Psoas muscle (tissue), 7 donors: ENCODE measurements at regions not wholly inside any gene's neighbourhood (a gene's known extent, or its start where the extent isn't known, plus 50 kb on each side); places are given as distances from the start of the nearest gene placed in this dataset.

Experiments used
- ATAC-seq, 4 donors: fragments of 200-7000 bp; cut with Tn5 transposase; one replicate each; pipeline ENCODE4 v1.9.1; 2020; ENCODE audit warnings: moderate library complexity in 3 of 4, mild to moderate bottlenecking in 2 of 4
- DNase-seq, 2 donors: peaks; one replicate each; pipeline ENCODE4 v3.0.0-alpha.2; 2020
- H3K27ac ChIP-seq: fragments of 200-600 bp; one replicate; pipeline ENCODE4 v1.8.0; 2022
- H3K27me3 ChIP-seq, 3 donors: fragments of 200-600 bp in 1 of 3; one replicate each; pipeline versions ENCODE4 v1.6.1 to v1.8.0; 2013 to 2022; ENCODE audit warnings: low read length in 2 of 3, mild to moderate bottlenecking in 2 of 3, moderate library complexity in 1 of 3; ENCODE audit not compliant: insufficient read depth in 3 of 3
- H3K36me3 ChIP-seq, 2 donors: fragments of 200-600 bp in 1 of 2; one replicate each; pipeline versions ENCODE4 v1.6.1 to v1.8.0; 2013 to 2022; ENCODE audit warnings: low read depth in 1 of 2, mild to moderate bottlenecking in 1 of 2, moderate library complexity in 1 of 2; ENCODE audit not compliant: insufficient read depth in 1 of 2
- H3K4me1 ChIP-seq: fragments of 200-600 bp; one replicate; pipeline ENCODE4 v1.8.0; 2022
- H3K4me3 ChIP-seq: fragments of 200-600 bp; one replicate; pipeline ENCODE4 v1.8.0; 2022; ENCODE audit warnings: mild to moderate bottlenecking
- H3K9me3 ChIP-seq: fragments of 200-600 bp; one replicate; pipeline ENCODE4 v1.8.0; 2022
- WGBS, 3 donors: extraction: QIAGEN DNeasy Blood & Tissue Kit; methylation state at CpG; one replicate each; pipeline versions ENCODE4 v1.1.6 to v1.1.7; 2013; 5-methylcytosine and 5-hydroxymethylcytosine counted together
- intact Hi-C, 2 donors: fragments of 100-400 bp; cut with DNase I; formaldehyde crosslinking; loops; one replicate each; pipeline versions ENCODE4 v1.11.0 to v1.14.2; 2022
- TF ChIP-seq, protein P1 (sequence below): fragments of 200-600 bp; IDR thresholded peaks from one replicate; pipeline ENCODE4 v1.8.0; 2022; ENCODE audit warnings: antibody characterized with exemption
- donor health status: healthy with polysubstance abuse.
- donor health status: DM: no; HTN: no; CAD: no; lungs with moderate emphysema.
- donor health status: Bipolar disorder and iron deficiency.
- donor health status: healthy.
- donor health status: DM: yes; HTN: yes; CAD: no.
- donor health status: DM: no; HTN: no; CAD: no.
- donor health status: DM: yes; HTN: yes; CAD: no.

DNA sequence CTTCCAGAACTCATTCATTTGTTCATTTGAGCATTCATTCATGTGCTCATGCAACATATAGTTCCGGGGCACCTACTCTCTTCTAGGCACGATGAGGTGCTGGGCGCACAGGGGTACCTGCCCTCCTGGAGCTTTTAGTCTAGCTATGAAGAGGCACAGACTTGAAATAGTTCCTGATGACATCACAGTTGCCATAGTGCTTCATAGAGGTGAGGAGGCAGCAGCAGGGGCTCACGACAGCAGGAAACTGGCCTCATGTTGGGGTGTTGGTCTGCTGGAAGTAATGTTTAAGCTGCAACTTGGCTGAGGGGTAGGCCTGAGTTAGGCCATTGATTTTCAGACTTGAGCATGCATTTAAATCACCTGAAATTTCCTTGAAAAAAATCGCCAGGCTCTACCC, 195.5 kb downstream of the PHETA1 start:
- ATAC-seq, result no peak
- Histone ChIP-seq H3K36me3 (no peaks in the 10 kb centered on the region), H3K27me3 (peaks cover 0 to 23% (median 6%) of the 10 kb centered on the region in 3 donors), H3K4me3 (no peak overlapping the region), H3K4me1 (no peaks in the 10 kb centered on the region), H3K27ac (no peak overlapping the region), H3K9me3 (no peaks in the 10 kb centered on the region)
- intact Hi-C loops, result loop anchor here in 1 of 2 donors (5.0 to 10.0 kb wide), 2 partner anchors 151 to 239 kb away; no protein-coding TSS in a partner anchor
- WGBS, 3 donors, result 85 to 90% (median 87%) methylated on average over 5 of the region's 5 CpGs
- DNase-seq, result no peak
- TF ChIP-seq, protein P1, sequence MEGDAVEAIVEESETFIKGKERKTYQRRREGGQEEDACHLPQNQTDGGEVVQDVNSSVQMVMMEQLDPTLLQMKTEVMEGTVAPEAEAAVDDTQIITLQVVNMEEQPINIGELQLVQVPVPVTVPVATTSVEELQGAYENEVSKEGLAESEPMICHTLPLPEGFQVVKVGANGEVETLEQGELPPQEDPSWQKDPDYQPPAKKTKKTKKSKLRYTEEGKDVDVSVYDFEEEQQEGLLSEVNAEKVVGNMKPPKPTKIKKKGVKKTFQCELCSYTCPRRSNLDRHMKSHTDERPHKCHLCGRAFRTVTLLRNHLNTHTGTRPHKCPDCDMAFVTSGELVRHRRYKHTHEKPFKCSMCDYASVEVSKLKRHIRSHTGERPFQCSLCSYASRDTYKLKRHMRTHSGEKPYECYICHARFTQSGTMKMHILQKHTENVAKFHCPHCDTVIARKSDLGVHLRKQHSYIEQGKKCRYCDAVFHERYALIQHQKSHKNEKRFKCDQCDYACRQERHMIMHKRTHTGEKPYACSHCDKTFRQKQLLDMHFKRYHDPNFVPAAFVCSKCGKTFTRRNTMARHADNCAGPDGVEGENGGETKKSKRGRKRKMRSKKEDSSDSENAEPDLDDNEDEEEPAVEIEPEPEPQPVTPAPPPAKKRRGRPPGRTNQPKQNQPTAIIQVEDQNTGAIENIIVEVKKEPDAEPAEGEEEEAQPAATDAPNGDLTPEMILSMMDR, result no peak

GRCh38 chr12:111172786-111173185, 196.1 kb downstream of the PHETA1 start:
- H3K27ac ChIP-seq, result no peak overlapping the region
- H3K4me3 ChIP-seq, result no peak overlapping the region
- TF ChIP-seq, protein P1, result no peak
- DNase-seq (no peak), ATAC-seq (no peak)
- whole genome bisulfite sequencing, 3 donors, result 60 to 62% (median 61%) methylated on average over 8 of the region's 8 CpGs
- no peaks in the 10 kb centered on the region for H3K9me3 ChIP-seq
- intact Hi-C loops, result loop anchor here in 1 of 2 donors (5.0 to 10.0 kb wide), 2 partner anchors 150 to 238 kb away; no protein-coding TSS in a partner anchor
- no peaks in the 10 kb centered on the region for H3K4me1 ChIP-seq
- H3K27me3 ChIP-seq, result peaks cover 0 to 17% (median 6%) of the 10 kb centered on the region in 3 donors
- no peaks in the 10 kb centered on the region for H3K36me3 ChIP-seq

- TF ChIP-seq, protein P1, result no peak
- H3K36me3 ChIP-seq, result no peaks in the 10 kb centered on the region
These were observed 197.1 kb downstream of the PHETA1 start for GRCh38 chr12:111171832-111172231.

GRCh38 chr12:111171345-111171744, 197.6 kb downstream of the PHETA1 start:
- DNase-seq (no peak), ATAC-seq (no peak)
- Histone ChIP-seq H3K36me3 (no peaks in the 10 kb centered on the region), H3K27me3 (peaks cover 0 to 10% (median 2%) of the 10 kb centered on the region in 3 donors), H3K4me1 (peaks cover 3% of the 10 kb centered on the region), H3K4me3 (no peak overlapping the region), H3K27ac (no peak overlapping the region), H3K9me3 (no peaks in the 10 kb centered on the region)
- intact Hi-C loops, result loop anchor here in 1 of 2 donors (5.0 to 10.0 kb wide), 2 partner anchors 149 to 237 kb away; no protein-coding TSS in a partner anchor
- WGBS, 3 donors, result 78 to 83% (median 80%) methylated on average over 9 of the region's 9 CpGs
- TF ChIP-seq, protein P1, result no peak

More at GRCh38 chr12:111171832-111172231, 197.1 kb downstream of the PHETA1 start:
- Histone ChIP-seq H3K4me3 (no peak overlapping the region), H3K27ac (no peak overlapping the region), H3K4me1 (peaks cover 1% of the 10 kb centered on the region), H3K9me3 (no peaks in the 10 kb centered on the region), H3K27me3 (peaks cover 0 to 15% (median 6%) of the 10 kb centered on the region in 3 donors)
- DNase-seq, result no peak
- ATAC-seq, result no peak
- intact Hi-C loops, result loop anchor here in 1 of 2 donors (5.0 to 10.0 kb wide), 2 partner anchors 150 to 237 kb away; no protein-coding TSS in a partner anchor
- 89 to 93% (median 92%) methylated on average over 9 of the region's 9 CpGs for WGBS, 3 donors

DNA sequence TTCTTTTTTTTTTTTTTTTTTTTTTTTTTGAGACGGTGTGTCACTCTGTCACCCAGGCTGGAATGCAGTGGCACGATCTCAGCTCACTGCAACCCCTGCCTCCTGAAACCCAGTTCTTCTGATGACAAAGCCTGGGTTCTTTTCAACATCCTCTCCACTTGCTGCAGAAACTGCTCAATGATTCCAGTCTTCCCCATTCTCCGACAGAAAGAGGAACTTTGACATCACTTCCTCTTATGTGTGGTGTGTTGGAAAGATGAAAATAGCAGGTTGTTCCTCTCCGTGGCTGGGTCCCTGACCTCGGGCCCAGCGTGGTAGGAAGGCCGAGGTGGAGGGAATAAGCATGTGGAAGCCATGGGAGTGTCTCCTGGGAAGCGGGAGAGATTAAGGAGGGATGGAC, 198.4 kb downstream of the PHETA1 start:
- no peaks in the 10 kb centered on the region for H3K9me3 ChIP-seq
- H3K27ac ChIP-seq, result no peak overlapping the region
- peaks cover 3% of the 10 kb centered on the region for H3K4me1 ChIP-seq
- WGBS, 3 donors, result 55 to 62% (median 62%) methylated on average over 8 of the region's 8 CpGs
- ATAC-seq (no peak), DNase-seq (no peak)
- TF ChIP-seq, protein P1, result no peak
- H3K27me3 ChIP-seq, result peaks cover 0 to 7% (median 2%) of the 10 kb centered on the region in 3 donors
- H3K36me3 ChIP-seq, result no peaks in the 10 kb centered on the region
- intact Hi-C loops, result loop anchor here in 1 of 2 donors (5.0 to 10.0 kb wide), 2 partner anchors 148 to 236 kb away; no protein-coding TSS in a partner anchor
- H3K4me3 ChIP-seq, result no peak overlapping the region
